HK-2 (cell line): ENCODE measurements at regions not wholly inside any gene's neighbourhood (a gene's known extent, or its start where the extent isn't known, plus 50 kb on each side); places are given as distances from the start of the nearest gene placed in this dataset.
A peak's percentile ranks its signal among the peaks of the same experiment; 100 is the strongest.
"Not testable (repeated sequence)": the region's sequence is repeated elsewhere in the genome, so short reads cannot be mapped to it uniquely, and the experiment has no call there.

ENCODE experiments used
- DNase-seq: peaks from one replicate; pipeline ENCODE4 v3.0.0-alpha.2; 2018; ENCODE audit not compliant: unreplicated experiment

- DNase-seq, result no peak
Measured at GRCh38 chr6:80636689-80637088, 530.2 kb downstream of the BCKDHB start.

DNA sequence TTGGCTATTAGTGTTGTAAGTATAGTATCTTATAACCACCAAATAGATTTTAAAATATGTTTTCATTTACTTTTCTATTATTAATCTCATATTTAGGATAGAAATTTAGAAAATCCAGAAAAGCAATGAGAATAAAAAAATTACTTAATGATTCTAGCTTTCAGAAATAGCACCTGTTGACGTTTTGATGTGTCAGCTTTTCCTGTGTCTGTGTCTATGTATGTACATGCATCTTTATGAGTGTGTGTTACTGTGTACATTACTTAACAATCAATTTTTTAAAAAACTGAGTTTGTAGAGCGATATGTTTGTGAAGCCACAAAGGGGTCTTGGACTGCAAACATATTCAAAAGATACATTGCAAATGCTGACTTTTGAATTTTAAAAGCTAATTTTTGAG, 526.9 kb downstream of the BCKDHB start:
- DNase-seq, result no peak

GRCh38 chr6:80625405-80625804, 518.9 kb downstream of the BCKDHB start:
- DNase-seq, result no peak

- DNase-seq, result no peak
Measured at GRCh38 chr6:80623066-80623815, 516.8 kb downstream of the BCKDHB start.

GRCh38 chr6:80622641-80623040, 516.2 kb downstream of the BCKDHB start:
- no peak for DNase-seq

GRCh38 chr6:80618953-80619352, 512.5 kb downstream of the BCKDHB start:
- DNase-seq, result no peak

DNA sequence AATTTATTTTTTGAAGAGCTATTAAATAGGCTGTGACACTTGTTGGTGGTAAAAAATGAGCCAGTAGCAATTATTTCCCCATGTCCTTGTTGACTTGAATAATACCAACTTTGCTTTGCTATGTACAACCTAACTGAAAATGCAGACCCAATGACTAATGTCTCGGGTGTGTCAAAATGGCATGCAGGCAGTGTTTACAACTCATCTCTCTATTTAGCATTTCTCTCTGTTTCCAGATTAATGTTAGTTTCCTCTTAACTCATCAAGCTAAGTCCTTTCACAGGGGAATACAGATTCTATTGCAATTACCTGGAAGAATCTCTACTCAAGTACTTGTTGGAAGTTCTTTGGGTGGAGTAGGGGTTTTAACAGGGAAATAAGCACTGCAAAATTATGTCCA, 504.4 kb downstream of the BCKDHB start:
- no peak for DNase-seq

DNA sequence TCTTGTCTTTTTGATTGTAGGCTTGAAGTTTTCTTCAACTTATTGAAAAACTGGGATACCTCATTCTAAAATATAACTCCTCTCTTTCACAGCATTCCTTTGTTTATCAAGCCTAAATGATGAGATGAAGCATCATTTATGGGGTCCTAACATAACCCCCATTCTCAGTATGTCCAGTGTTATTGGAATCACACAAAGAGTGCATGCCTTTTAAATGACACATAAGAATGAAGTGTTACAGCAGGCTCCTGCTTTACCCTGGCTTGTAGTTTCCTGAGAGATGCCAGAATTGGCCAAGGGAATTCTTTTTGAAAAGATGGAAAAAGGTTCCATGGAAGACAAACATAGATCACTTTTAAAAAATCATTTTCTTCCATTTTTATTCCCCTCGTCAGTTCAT, 502.4 kb downstream of the BCKDHB start:
- no peak for DNase-seq

DNA sequence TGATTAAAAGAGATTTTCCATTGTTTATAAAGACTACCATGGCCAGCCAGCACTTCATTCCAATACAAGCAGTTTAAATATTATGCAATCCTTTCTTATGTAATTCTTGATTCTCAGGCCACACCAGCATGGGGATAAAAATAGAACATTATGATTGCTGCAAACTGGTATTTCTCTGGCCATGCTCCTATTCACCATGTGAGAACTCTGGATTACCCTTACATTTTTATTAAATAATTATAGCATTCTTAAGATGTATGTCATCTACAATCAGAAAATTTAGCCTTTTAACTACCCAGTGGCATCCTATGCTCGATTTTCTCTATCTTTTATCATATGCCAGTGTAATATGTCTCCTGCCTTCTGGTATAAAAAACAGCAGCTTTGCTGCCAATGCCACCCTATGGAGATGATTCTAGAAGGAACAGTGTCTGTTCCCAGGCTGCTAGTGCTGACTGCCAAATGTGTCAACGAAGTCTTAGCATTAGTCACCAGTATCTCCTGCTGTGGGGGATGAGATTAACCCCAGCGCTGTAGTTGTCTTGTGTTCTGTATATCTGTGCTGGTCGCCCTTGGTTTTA, 501.4 kb downstream of the BCKDHB start:
- DNase-seq, result peak; percentile 6

- no peak for DNase-seq
Measured at GRCh38 chr6:80605165-80605989, 498.9 kb downstream of the BCKDHB start.

DNA sequence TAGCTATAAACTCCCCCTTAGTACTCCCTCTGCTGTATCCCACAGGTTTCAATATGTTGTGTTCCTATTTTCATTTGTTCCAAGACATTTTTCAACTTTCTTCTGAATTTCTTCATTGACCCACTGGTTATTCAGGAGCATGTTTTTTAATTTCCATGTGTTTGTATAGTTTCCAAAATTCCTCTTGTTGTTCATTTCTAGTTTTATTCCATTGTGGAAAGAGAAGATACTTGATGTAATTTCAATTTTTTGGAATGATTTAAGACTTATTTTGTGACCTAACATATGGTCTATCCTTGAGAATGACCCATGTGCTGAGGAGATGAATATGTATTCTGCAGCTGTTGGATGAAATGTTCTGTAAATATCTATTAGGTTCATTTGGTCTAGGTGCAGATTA, 497.2 kb downstream of the BCKDHB start:
- DNase-seq, result no peak

- no peak for DNase-seq
Measured at GRCh38 chr6:80594461-80594860, 488.0 kb downstream of the BCKDHB start.

DNA sequence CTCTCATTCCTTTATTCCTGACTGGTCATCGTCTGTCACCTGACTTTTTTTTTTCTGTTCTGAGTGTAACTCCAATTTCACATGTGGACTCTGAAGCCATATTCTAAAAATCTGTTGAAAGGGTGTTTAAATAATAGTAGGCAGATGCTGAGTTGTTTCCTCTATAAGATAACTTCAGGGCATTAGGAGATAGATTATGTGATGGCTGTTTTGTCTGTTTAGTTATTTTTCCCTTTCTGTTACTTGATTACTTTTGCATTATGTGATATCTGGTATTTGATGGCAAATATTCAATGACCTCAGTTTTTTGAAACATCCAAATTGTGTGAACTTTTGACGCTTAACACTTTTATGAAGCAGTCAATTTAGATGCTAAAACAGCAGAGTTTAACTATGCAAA, 486.0 kb downstream of the BCKDHB start:
- no peak for DNase-seq

- no peak for DNase-seq
Measured at GRCh38 chr6:80586242-80586641, 479.8 kb downstream of the BCKDHB start.

- no peak for DNase-seq
Measured at GRCh38 chr6:80579391-80580023, 473.0 kb downstream of the BCKDHB start.

- DNase-seq, result not testable (repeated sequence)
Measured at GRCh38 chr6:80573320-80573719, 466.8 kb downstream of the BCKDHB start.

DNA sequence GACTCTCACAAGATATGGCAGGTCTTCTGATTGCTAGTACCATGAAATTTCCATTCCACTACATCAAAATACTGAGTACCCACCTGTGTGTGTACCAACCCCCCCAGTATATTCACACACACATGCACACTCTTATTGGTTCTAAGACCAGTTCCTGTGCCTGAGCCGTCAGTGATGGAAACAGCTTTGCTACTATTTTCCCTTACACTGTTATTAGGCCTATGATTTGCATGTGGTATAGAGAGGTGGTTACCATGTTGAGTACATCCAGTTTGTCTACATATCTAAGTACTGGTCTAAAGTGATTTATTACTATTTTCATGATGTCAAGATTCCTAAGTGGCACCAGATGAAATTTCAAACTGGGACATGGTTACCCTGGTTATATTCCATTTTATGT, 459.9 kb downstream of the BCKDHB start:
- DNase-seq, result no peak

DNA sequence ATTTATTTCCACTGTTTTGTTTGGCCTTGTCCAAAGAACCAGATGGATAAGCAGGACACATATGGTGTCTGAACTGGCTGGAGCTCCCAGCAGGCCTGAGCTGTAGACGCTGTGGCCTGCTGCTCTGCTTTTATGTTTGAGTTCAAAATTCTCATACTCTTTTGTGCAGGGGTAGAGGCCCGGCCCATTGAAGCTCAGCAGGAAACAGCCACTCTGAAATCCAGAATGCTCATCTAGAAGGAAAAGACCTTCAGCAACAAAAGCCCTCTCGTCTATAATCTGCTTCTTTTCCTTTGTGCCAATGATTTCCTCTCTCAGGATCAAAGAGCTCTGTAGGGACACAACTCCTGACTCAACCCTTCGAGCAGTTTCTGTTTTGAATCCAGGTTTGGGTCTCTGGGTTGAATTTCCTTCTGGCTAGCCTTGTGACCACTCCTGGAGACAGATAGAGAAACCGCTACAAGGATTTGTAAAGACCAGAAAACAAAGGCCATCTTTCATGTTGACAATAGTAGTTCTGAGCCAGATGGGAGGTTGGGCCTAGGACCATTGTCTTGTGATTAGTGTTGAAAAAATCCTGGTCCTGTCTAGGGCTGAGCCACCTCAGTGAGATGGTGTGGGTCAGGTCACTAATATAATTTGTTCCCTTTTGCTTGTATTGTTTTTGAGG, 446.7 kb downstream of the BCKDHB start:
- no peak for DNase-seq

GRCh38 chr6:80550748-80551147, 444.3 kb downstream of the BCKDHB start:
- DNase-seq, result no peak

DNA sequence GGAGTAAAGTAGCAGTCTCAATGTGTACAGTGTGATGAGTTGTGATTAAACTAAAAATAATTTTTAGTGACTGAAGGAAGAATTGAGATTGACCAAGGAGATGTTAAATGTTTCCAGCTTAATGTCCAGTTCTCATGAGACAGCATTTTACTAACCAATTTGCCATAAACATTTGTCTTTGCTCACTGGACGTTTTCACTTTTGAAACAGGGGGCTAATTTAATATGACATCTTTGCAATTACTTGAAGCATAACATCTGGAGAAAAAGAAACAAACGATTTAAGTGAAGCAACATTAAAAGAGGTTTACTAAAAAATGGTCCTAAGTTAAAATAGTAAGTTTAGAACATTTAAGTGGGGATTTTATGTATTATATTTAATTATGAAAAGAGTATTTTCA, 443.8 kb downstream of the BCKDHB start:
- DNase-seq, result no peak

- no peak for DNase-seq
Measured at GRCh38 chr6:80548532-80548931, 442.1 kb downstream of the BCKDHB start.

- DNase-seq, result no peak
Measured at GRCh38 chr6:80547827-80548226, 441.4 kb downstream of the BCKDHB start.
